Heart left ventricle (tissue), 16 donors: ENCODE measurements at regions not wholly inside any gene's neighbourhood (a gene's known extent, or its start where the extent isn't known, plus 50 kb on each side); places are given as distances from the start of the nearest gene placed in this dataset.

ENCODE experiments used
- ATAC-seq, 4 donors: fragments of 200-7000 bp; cut with Tn5 transposase; one replicate each; pipeline ENCODE4 v1.9.1; 2020 to 2022; ENCODE audit warnings: moderate library complexity in 4 of 4, mild to moderate bottlenecking in 3 of 4, moderate number of reproducible peaks in 1 of 4
- DNase-seq, 5 donors: peaks; one replicate each; pipeline ENCODE4 v3.0.0-alpha.2; 2020
- H3K27ac ChIP-seq, 12 donors: fragments of 200-600 bp; sonication (generic) in 4 of 12; one replicate each; pipeline versions ENCODE4 v1.5.0 to v1.8.0; 2016 to 2022; ENCODE audit warnings: mild to moderate bottlenecking in 2 of 12
- H3K27me3 ChIP-seq, 9 donors: fragments of 200-600 bp; sonication (generic) in 2 of 9; one replicate each; pipeline versions ENCODE4 v1.5.1 to v1.8.0; 2016 to 2022; ENCODE audit warnings: mild to moderate bottlenecking in 3 of 9
- H3K36me3 ChIP-seq, 9 donors: fragments of 200-600 bp; sonication (generic) in 2 of 9; one replicate each; pipeline versions ENCODE4 v1.5.0 to v1.8.0; 2018 to 2022; ENCODE audit warnings: mild to moderate bottlenecking in 2 of 9
- H3K4me1 ChIP-seq, 12 donors: fragments of 200-600 bp; sonication (generic) in 4 of 12; one replicate each; pipeline versions ENCODE4 v1.5.0 to v1.8.0; 2016 to 2022; ENCODE audit warnings: mild to moderate bottlenecking in 3 of 12
- H3K4me3 ChIP-seq, 12 donors: fragments of 200-600 bp; sonication (generic) in 4 of 12; one replicate each; pipeline versions ENCODE4 v1.5.0 to v1.8.0; 2017 to 2022; ENCODE audit warnings: mild to moderate bottlenecking in 9 of 12, moderate library complexity in 4 of 12
- H3K9me3 ChIP-seq, 12 donors: fragments of 200-600 bp; sonication (generic) in 4 of 12; one replicate each; pipeline versions ENCODE4 v1.5.0 to v1.8.0; 2016 to 2022; ENCODE audit warnings: mild to moderate bottlenecking in 1 of 12
- POLR2A ChIP-seq, 2 donors: fragments of 450-650 bp; IDR thresholded peaks; one replicate each; pipeline ENCODE4 v1.6.1; 2017; ENCODE audit warnings: antibody characterized with exemption in 2 of 2, mild to moderate bottlenecking in 2 of 2, moderate library complexity in 2 of 2
- WGBS, 4 donors: extraction: QIAGEN DNeasy Blood & Tissue Kit in 2 of 4; methylation state at CpG; one replicate each; pipeline versions ENCODE4 v1.1.5 to v1.1.7; 2013 to 2018; 5-methylcytosine and 5-hydroxymethylcytosine counted together
- intact Hi-C, 10 donors: fragments of 100-400 bp; cut with DNase I; formaldehyde crosslinking; loops; one replicate each; pipeline versions ENCODE4 v1.11.1 to v1.14.2; 2022
- TF ChIP-seq, protein P1 (sequence below), 12 donors: fragments of 200-600 bp; sonication (generic) in 4 of 12; IDR thresholded peaks; one replicate each; pipeline versions ENCODE4 v1.5.0 to v1.8.0; 2018 to 2022; ENCODE audit warnings: antibody characterized with exemption in 12 of 12, mild to moderate bottlenecking in 5 of 12
- donor health status: ischemic (EF 13 %, LVEDD 7.1; RV severe dilation, severe dysfunction).
- donor health status: healthy with polysubstance abuse.
- donor health status: DM: no; HTN: yes; CAD: no.
- donor health status: DM: no; HTN: no; CAD: no.
- donor health status: ischemic (EF 25% LVEDD 6.9; RV normal size, moderate dysfunction).
- donor health status: ischemic (EF 25% LVEDD 5.7; RV mildly dilated, moderate dysfunction).
- donor health status: healthy.
- donor health status: DM: yes; HTN: yes; CAD: no.
- donor health status: ischemic (EF 35%, LVEDD 5.7; RV mildly dilated, moderate dysfunction).
- donor health status: nonischemic (EF 11% LVEDD 7.7; RV severe dilation, severe dysfunction).
- donor health status: DM: yes; HTN: yes; CAD: no.
- donor health status: PGD.
- donor health status: ischemic (EF 29% LVEDD 5.4; RV normal size, mild dysfunction).
- donor health status: nonischemic (EF 23%, LVEDD 6.1; RV moderate dilation, normal function).

DNA sequence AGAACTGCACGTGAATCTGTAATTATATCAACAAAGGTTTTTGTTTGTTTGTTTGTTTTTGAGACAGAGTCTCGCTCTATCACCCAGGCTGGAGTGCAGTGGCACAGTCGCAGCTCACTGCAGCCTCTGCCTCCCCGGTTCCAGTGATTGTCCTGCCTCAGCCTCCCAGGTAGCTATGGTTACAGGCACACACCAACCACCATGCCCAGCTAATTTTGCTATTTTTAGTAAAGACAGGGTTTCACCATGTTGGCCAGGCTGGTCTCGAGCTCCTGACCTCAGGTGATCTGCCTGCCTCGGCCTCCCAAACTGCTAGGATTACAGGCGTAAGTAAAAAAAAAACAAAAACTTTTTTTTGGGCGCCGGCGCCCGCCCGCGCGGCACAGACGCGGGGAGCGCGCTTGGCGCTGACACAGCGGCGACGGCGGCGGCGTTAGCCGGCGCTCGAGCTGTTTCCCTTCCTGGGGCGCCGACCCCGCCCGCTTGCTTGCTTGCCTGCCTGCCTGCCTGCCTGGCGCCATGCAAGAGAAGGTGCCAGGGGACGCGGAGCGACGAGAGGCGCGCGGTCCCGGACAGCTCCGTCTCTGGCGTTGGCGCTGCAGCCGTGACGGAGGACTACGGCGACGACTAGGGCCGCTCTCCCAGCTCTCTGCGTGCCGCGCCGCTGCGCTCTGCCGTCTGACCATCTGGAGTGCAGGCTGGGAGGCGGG, 171.4 kb upstream of the NUPR2 start:
- Histone ChIP-seq H3K9me3 (peaks cover 0 to 19% (median 0%) of the 10 kb centered on the region in 12 donors), H3K27ac (no peak overlapping the region), H3K4me3 (peak overlapping the region in 11 of 12 donors; percentile 13 to 54 (median 38)), H3K4me1 (peaks cover 0 to 12% (median 0%) of the 10 kb centered on the region in 12 donors), H3K27me3 (no peaks in the 10 kb centered on the region), H3K36me3 (no peaks in the 10 kb centered on the region)
- 3 to 11% (median 6%) methylated on average over 50 to 57 of the region's 57 CpGs for WGBS, 4 donors
- ATAC-seq (peak in 3 of 4 donors; percentile 62 to 86 (median 84)), DNase-seq (peak; percentile 10 to 59 (median 38))
- TF ChIP-seq POLR2A (IDR thresholded peaks at IDR 0.05): no peak
- TF ChIP-seq, protein P1, sequence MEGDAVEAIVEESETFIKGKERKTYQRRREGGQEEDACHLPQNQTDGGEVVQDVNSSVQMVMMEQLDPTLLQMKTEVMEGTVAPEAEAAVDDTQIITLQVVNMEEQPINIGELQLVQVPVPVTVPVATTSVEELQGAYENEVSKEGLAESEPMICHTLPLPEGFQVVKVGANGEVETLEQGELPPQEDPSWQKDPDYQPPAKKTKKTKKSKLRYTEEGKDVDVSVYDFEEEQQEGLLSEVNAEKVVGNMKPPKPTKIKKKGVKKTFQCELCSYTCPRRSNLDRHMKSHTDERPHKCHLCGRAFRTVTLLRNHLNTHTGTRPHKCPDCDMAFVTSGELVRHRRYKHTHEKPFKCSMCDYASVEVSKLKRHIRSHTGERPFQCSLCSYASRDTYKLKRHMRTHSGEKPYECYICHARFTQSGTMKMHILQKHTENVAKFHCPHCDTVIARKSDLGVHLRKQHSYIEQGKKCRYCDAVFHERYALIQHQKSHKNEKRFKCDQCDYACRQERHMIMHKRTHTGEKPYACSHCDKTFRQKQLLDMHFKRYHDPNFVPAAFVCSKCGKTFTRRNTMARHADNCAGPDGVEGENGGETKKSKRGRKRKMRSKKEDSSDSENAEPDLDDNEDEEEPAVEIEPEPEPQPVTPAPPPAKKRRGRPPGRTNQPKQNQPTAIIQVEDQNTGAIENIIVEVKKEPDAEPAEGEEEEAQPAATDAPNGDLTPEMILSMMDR (IDR thresholded peaks at IDR 0.05): no peak
- intact Hi-C loops: no loop called here

DNA sequence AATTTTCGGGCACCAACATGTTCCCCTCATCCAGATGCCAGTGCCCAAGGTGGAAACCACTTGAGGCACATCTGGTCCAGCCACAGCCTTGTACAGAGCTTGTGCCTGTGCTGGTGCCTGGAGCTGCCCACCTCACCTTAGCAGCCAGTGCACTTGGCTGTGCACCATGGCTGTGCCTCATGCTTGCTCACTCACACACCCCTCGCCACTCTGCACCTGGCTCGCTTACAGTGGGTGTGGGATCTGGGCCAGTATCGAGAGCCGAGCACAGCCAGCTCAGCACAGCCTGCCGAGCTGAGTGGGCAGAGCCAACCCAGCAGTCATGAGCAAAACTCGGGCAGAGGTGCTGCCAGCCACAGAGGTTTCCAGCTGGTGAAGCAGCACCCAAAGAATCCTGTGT, 139.9 kb upstream of the NUPR2 start:
- Histone ChIP-seq H3K4me3 (no peak overlapping the region), H3K9me3 (peaks cover 0 to 4% (median 0%) of the 10 kb centered on the region in 12 donors), H3K4me1 (no peaks in the 10 kb centered on the region), H3K36me3 (no peaks in the 10 kb centered on the region), H3K27ac (no peak overlapping the region), H3K27me3 (no peaks in the 10 kb centered on the region)
- no peak for ATAC-seq
- TF ChIP-seq POLR2A (IDR thresholded peaks at IDR 0.05): no peak
- TF ChIP-seq, protein P1 (IDR thresholded peaks at IDR 0.05): no peak
- no peak for DNase-seq
- WGBS, 4 donors: 60 to 75% (median 63%) methylated on average over 3 to 7 of the region's 7 CpGs
- intact Hi-C loops: no loop called here

DNA sequence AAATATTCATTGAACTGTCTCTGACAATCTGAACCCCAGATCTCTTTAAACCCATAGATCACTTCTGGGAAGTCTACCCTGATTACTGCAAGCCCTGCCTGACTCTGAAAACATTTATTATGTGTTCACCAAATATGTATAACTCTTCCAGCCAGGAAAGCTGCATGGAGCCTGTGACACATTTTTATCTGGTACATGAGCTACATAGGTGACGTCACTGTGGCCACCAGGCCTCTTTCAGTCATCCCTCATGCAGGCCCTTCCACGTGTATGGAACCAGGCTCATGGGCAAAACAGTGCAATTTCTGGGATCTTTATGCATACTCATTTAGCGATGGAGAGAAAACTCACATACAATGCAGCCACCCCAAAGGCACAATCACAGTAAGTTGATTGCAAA, 133.9 kb upstream of the NUPR2 start:
- Histone ChIP-seq H3K4me3 (no peak overlapping the region), H3K4me1 (no peaks in the 10 kb centered on the region), H3K27me3 (no peaks in the 10 kb centered on the region), H3K36me3 (no peaks in the 10 kb centered on the region), H3K9me3 (peaks cover 0 to 8% (median 0%) of the 10 kb centered on the region in 12 donors), H3K27ac (no peak overlapping the region)
- intact Hi-C loops: no loop called here
- TF ChIP-seq POLR2A (IDR thresholded peaks at IDR 0.05): no peak
- TF ChIP-seq, protein P1 (IDR thresholded peaks at IDR 0.05): no peak
- 50 to 58% (median 55%) methylated on average over 3 of the region's 3 CpGs for WGBS, 4 donors
- ATAC-seq (no peak), DNase-seq (no peak)

DNA sequence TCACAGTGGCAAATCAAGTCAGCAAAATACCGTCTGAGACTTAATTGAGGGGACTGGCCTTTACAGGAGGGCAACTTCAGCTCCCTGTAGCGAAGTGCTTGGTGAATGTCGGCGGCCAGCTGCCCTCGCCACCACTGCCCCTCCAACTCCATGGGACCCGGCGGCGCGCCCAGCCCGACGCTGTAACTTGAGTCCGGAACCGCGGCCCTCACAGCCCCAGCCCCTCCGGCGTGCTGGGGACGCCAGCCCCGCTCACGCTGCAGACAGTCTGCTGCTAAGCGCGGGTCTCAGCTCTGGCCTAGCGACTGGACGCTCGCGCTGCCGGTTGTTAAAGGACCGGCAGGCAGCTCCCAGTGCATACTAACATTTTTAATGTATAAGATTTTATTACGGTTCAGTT, 113.4 kb upstream of the NUPR2 start:
- H3K9me3 ChIP-seq: no peaks in the 10 kb centered on the region
- H3K4me3 ChIP-seq: no peak overlapping the region
- peaks cover 0 to 12% (median 0%) of the 10 kb centered on the region in 9 donors for H3K27me3 ChIP-seq
- 20 to 27% (median 22%) methylated on average over 28 of the region's 28 CpGs for WGBS, 4 donors
- no peak for TF ChIP-seq POLR2A (IDR thresholded peaks at IDR 0.05)
- TF ChIP-seq, protein P1 (IDR thresholded peaks at IDR 0.05): no peak
- DNase-seq: no peak
- no peaks in the 10 kb centered on the region for H3K36me3 ChIP-seq
- intact Hi-C loops: no loop called here
- no peak for ATAC-seq
- no peaks in the 10 kb centered on the region for H3K4me1 ChIP-seq
- no peak overlapping the region for H3K27ac ChIP-seq
